ENCODE measurements at regions not wholly inside any gene's neighbourhood (a gene's known extent, or its start where the extent isn't known, plus 50 kb on each side); places are given as distances from the start of the nearest gene placed in this dataset.

GRCh38 chr2:195304310-195304709 is 352.7 kb upstream of the SLC39A10 start:
- TF ChIP-seq CTCF (IDR thresholded peaks at IDR 0.05; ENCODE audit: borderline replicate concordance, insufficient read depth, low read depth, low read length), result 0 out of 2 replicates have a peak, but pooled peaks have one; percentile 11

GRCh38 chr2:195300631-195301030 is 356.4 kb upstream of the SLC39A10 start:
- no peak overlapping the region for H3K4me3 ChIP-seq (ENCODE audit: low read depth, low read length)
- TF ChIP-seq CTCF (IDR thresholded peaks at IDR 0.05; ENCODE audit: borderline replicate concordance, insufficient read depth, low read depth, low read length), result no peak

More at GRCh38 chr2:195304310-195304709, 352.7 kb upstream of the SLC39A10 start:
- no peak overlapping the region for H3K4me3 ChIP-seq (ENCODE audit: low read depth, low read length)

- TF ChIP-seq CTCF (IDR thresholded peaks at IDR 0.05; ENCODE audit: borderline replicate concordance, insufficient read depth, low read depth, low read length), result no peak
- H3K4me3 ChIP-seq (ENCODE audit: low read depth, low read length), result no peak overlapping the region
Measured at GRCh38 chr2:195299600-195299999, 357.4 kb upstream of the SLC39A10 start.

- no peak for TF ChIP-seq CTCF (IDR thresholded peaks at IDR 0.05; ENCODE audit: borderline replicate concordance, insufficient read depth, low read depth, low read length)
- H3K4me3 ChIP-seq (ENCODE audit: low read depth, low read length), result no peak overlapping the region
Measured at GRCh38 chr2:195296490-195296889, 360.5 kb upstream of the SLC39A10 start.

- TF ChIP-seq CTCF (IDR thresholded peaks at IDR 0.05; ENCODE audit: borderline replicate concordance, insufficient read depth, low read depth, low read length), result no peak
- H3K4me3 ChIP-seq (ENCODE audit: low read depth, low read length), result no peak overlapping the region
Measured at GRCh38 chr2:195289081-195289480, 367.9 kb upstream of the SLC39A10 start.

- no peak for TF ChIP-seq CTCF (IDR thresholded peaks at IDR 0.05; ENCODE audit: borderline replicate concordance, insufficient read depth, low read depth, low read length)
Measured at GRCh38 chr2:195279840-195280427, 377.1 kb upstream of the SLC39A10 start.

GRCh38 chr2:195270466-195271039 is 386.5 kb upstream of the SLC39A10 start:
- TF ChIP-seq CTCF (IDR thresholded peaks at IDR 0.05; ENCODE audit: borderline replicate concordance, insufficient read depth, low read depth, low read length), result no peak
- no peak overlapping the region for H3K4me3 ChIP-seq (ENCODE audit: low read depth, low read length)

More at GRCh38 chr2:195279840-195280427, 377.1 kb upstream of the SLC39A10 start:
- no peak overlapping the region for H3K4me3 ChIP-seq (ENCODE audit: low read depth, low read length)
